HT1080 (cell line): ENCODE measurements at regions not wholly inside any gene's neighbourhood (a gene's known extent, or its start where the extent isn't known, plus 50 kb on each side); places are given as distances from the start of the nearest gene placed in this dataset.

Experiments
- DNase-seq: peaks from one replicate; pipeline ENCODE4 v3.0.0-alpha.2; 2015; ENCODE audit warnings: low read depth

GRCh38 chr2:145059914-145060313 is 540.0 kb upstream of the ZEB2 start:
- DNase-seq: no peak

- no peak for DNase-seq
Observed at GRCh38 chr2:145059343-145059742, 539.4 kb upstream of the ZEB2 start.

- no peak for DNase-seq
Observed at GRCh38 chr2:145058457-145058856, 538.5 kb upstream of the ZEB2 start.

- no peak for DNase-seq
Observed at GRCh38 chr2:145055651-145056050, 535.7 kb upstream of the ZEB2 start.

- no peak for DNase-seq
Observed at GRCh38 chr2:145050134-145050533, 530.2 kb upstream of the ZEB2 start.

- DNase-seq: no peak
Observed at GRCh38 chr2:145049475-145049874, 529.6 kb upstream of the ZEB2 start.

GRCh38 chr2:145047554-145047953 is 527.6 kb upstream of the ZEB2 start:
- no peak for DNase-seq

- no peak for DNase-seq
Observed at GRCh38 chr2:145044491-145044890, 524.6 kb upstream of the ZEB2 start.

- DNase-seq: peak; percentile 3
Observed at GRCh38 chr2:145043399-145043834, 523.5 kb upstream of the ZEB2 start.

GRCh38 chr2:145041706-145042105 is 521.8 kb upstream of the ZEB2 start:
- DNase-seq: no peak

- no peak for DNase-seq
Observed at GRCh38 chr2:145040433-145040832, 520.5 kb upstream of the ZEB2 start.

GRCh38 chr2:145038041-145038525 is 518.2 kb upstream of the ZEB2 start:
- DNase-seq: no peak

GRCh38 chr2:145036421-145037011 is 516.6 kb upstream of the ZEB2 start:
- DNase-seq: no peak

- DNase-seq: no peak
Observed at GRCh38 chr2:145034511-145034910, 514.6 kb upstream of the ZEB2 start.

- no peak for DNase-seq
Observed at GRCh38 chr2:145033438-145033837, 513.5 kb upstream of the ZEB2 start.

GRCh38 chr2:145032791-145033190 is 512.9 kb upstream of the ZEB2 start:
- no peak for DNase-seq

- no peak for DNase-seq
Observed at GRCh38 chr2:145029873-145030272, 510.0 kb upstream of the ZEB2 start.

- no peak for DNase-seq
Observed at GRCh38 chr2:145029081-145029480, 509.2 kb upstream of the ZEB2 start.

- DNase-seq: no peak
Observed at GRCh38 chr2:145028101-145028920, 508.4 kb upstream of the ZEB2 start.

- no peak for DNase-seq
Observed at GRCh38 chr2:145026456-145027455, 506.8 kb upstream of the ZEB2 start.

GRCh38 chr2:145025382-145025781 is 505.5 kb upstream of the ZEB2 start:
- no peak for DNase-seq
